Stomach (tissue), 4 donors: ENCODE measurements at regions not wholly inside any gene's neighbourhood (a gene's known extent, or its start where the extent isn't known, plus 50 kb on each side); places are given as distances from the start of the nearest gene placed in this dataset.

Source experiments
- POLR2A ChIP-seq, 4 donors: fragments of 450-650 bp; IDR thresholded peaks; one replicate each; pipeline ENCODE4 v1.6.1; 2016; ENCODE audit warnings: antibody characterized with exemption in 4 of 4, control low read depth in 2 of 4, mild to moderate bottlenecking in 1 of 4, moderate library complexity in 1 of 4
- TF ChIP-seq, protein P1 (sequence below), 7 experiments: fragments of 450-650 bp in 4 of 7; fragments of 200-600 bp in 3 of 7; sonication (generic) in 3 of 7; IDR thresholded peaks; one replicate each; pipeline ENCODE4 v1.5.1; 2016 to 2019; ENCODE audit warnings: antibody characterized with exemption in 7 of 7, control low read depth in 2 of 7, mild to moderate bottlenecking in 1 of 7

DNA sequence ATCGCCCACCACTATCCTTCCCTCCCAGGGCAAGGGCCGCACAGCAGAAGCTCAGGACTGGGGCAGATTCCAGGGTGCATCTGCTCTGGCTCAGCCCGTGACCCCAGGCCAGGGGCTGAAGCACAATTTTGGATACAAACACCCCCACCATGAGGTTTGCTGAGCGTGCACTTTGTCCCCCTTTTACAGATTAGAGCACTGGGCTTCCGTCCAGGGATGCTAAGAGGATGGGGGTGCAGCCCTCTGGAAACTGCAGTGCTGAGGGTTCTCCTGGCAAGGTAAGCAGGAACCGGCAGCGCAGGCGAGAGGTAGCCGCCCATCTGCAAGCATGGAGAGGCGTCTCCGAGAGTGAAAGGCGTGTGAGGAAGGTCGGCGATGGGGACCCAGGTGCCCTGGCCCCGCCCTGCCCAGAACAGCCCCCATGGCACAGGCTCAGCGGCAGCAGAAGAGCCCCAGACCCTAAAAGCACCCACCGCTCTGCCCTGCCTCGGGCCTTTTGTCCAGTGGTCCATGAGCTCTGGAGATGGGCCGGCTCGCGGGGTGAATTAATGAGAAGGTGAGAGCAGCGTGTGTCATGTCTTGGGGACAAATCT, 54.5 kb upstream of the OLFM1 start:
- TF ChIP-seq, protein P1, sequence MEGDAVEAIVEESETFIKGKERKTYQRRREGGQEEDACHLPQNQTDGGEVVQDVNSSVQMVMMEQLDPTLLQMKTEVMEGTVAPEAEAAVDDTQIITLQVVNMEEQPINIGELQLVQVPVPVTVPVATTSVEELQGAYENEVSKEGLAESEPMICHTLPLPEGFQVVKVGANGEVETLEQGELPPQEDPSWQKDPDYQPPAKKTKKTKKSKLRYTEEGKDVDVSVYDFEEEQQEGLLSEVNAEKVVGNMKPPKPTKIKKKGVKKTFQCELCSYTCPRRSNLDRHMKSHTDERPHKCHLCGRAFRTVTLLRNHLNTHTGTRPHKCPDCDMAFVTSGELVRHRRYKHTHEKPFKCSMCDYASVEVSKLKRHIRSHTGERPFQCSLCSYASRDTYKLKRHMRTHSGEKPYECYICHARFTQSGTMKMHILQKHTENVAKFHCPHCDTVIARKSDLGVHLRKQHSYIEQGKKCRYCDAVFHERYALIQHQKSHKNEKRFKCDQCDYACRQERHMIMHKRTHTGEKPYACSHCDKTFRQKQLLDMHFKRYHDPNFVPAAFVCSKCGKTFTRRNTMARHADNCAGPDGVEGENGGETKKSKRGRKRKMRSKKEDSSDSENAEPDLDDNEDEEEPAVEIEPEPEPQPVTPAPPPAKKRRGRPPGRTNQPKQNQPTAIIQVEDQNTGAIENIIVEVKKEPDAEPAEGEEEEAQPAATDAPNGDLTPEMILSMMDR (IDR thresholded peaks at IDR 0.05) = no peak
- no peak for TF ChIP-seq POLR2A (IDR thresholded peaks at IDR 0.05)
